Endothelial cell (in vitro differentiated cells): ENCODE measurements at regions not wholly inside any gene's neighbourhood (a gene's known extent, or its start where the extent isn't known, plus 50 kb on each side); places are given as distances from the start of the nearest gene placed in this dataset.

Source experiments
- DNase-seq: peaks from one replicate; pipeline ENCODE4 v3.0.0; 2021; ENCODE audit warnings: low spot score
- H3K27ac Mint-ChIP-seq: one replicate; pipeline ENCODE4 v1.8.0; 2021; ENCODE audit warnings: mixed read lengths, inconsistent platforms; ENCODE audit not compliant: unreplicated experiment
- H3K27me3 Mint-ChIP-seq: one replicate; pipeline ENCODE4 v1.8.0; 2021; ENCODE audit warnings: mild to moderate bottlenecking, moderate library complexity, mixed read lengths, inconsistent platforms; ENCODE audit not compliant: unreplicated experiment
- H3K36me3 Mint-ChIP-seq: one replicate; pipeline ENCODE4 v1.8.0; 2021; ENCODE audit warnings: mild to moderate bottlenecking, low read depth, mixed read lengths, inconsistent platforms; ENCODE audit not compliant: unreplicated experiment
- H3K4me1 Mint-ChIP-seq: one replicate; pipeline ENCODE4 v1.8.0; 2021; ENCODE audit warnings: mild to moderate bottlenecking, mixed read lengths, inconsistent platforms; ENCODE audit not compliant: unreplicated experiment
- H3K4me3 Mint-ChIP-seq: one replicate; pipeline ENCODE4 v1.8.0; 2021; ENCODE audit warnings: mild to moderate bottlenecking, mixed read lengths, inconsistent platforms; ENCODE audit not compliant: unreplicated experiment
- H3K9me3 Mint-ChIP-seq: one replicate; pipeline ENCODE4 v1.8.0; 2021; ENCODE audit warnings: mixed read lengths, inconsistent platforms; ENCODE audit not compliant: unreplicated experiment
- TF ChIP-seq, protein P1 (sequence below): fragments of 200-600 bp; sonication (generic); IDR thresholded peaks from one replicate; pipeline ENCODE4 v1.5.0; 2021; ENCODE audit warnings: antibody characterized with exemption; ENCODE audit not compliant: unreplicated experiment

GRCh38 chr6:154919806-154920205, 75.3 kb upstream of the TIAM2 start:
- TF ChIP-seq, protein P1, sequence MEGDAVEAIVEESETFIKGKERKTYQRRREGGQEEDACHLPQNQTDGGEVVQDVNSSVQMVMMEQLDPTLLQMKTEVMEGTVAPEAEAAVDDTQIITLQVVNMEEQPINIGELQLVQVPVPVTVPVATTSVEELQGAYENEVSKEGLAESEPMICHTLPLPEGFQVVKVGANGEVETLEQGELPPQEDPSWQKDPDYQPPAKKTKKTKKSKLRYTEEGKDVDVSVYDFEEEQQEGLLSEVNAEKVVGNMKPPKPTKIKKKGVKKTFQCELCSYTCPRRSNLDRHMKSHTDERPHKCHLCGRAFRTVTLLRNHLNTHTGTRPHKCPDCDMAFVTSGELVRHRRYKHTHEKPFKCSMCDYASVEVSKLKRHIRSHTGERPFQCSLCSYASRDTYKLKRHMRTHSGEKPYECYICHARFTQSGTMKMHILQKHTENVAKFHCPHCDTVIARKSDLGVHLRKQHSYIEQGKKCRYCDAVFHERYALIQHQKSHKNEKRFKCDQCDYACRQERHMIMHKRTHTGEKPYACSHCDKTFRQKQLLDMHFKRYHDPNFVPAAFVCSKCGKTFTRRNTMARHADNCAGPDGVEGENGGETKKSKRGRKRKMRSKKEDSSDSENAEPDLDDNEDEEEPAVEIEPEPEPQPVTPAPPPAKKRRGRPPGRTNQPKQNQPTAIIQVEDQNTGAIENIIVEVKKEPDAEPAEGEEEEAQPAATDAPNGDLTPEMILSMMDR, result no peak
- H3K4me1 Mint-ChIP-seq, result peaks cover 17% of the 10 kb centered on the region
- no peaks in the 10 kb centered on the region for H3K9me3 Mint-ChIP-seq
- peaks cover 4% of the 10 kb centered on the region for H3K27me3 Mint-ChIP-seq
- no peak overlapping the region for H3K27ac Mint-ChIP-seq
- no peak overlapping the region for H3K4me3 Mint-ChIP-seq
- no peak for DNase-seq
- H3K36me3 Mint-ChIP-seq, result no peaks in the 10 kb centered on the region

GRCh38 chr6:154920495-154921200, 74.5 kb upstream of the TIAM2 start:
- Mint-ChIP-seq H3K4me3 (no peak overlapping the region), H3K27me3 (peaks cover 4% of the 10 kb centered on the region), H3K27ac (no peak overlapping the region)

GRCh38 chr6:154921482-154921881, 73.6 kb upstream of the TIAM2 start:
- Mint-ChIP-seq H3K4me1 (peaks cover 17% of the 10 kb centered on the region), H3K4me3 (no peak overlapping the region), H3K36me3 (no peaks in the 10 kb centered on the region), H3K27me3 (peaks cover 4% of the 10 kb centered on the region), H3K27ac (peak overlapping the region; percentile 80), H3K9me3 (no peaks in the 10 kb centered on the region)
- TF ChIP-seq, protein P1, result no peak
- no peak for DNase-seq

More at GRCh38 chr6:154920495-154921200, 74.5 kb upstream of the TIAM2 start:
- no peak for DNase-seq
- TF ChIP-seq, protein P1, result no peak
- Mint-ChIP-seq H3K36me3 (no peaks in the 10 kb centered on the region), H3K9me3 (no peaks in the 10 kb centered on the region), H3K4me1 (peaks cover 17% of the 10 kb centered on the region)

GRCh38 chr6:154923199-154923869, 71.8 kb upstream of the TIAM2 start:
- TF ChIP-seq, protein P1, result no peak
- H3K27ac Mint-ChIP-seq, result no peak overlapping the region
- no peak for DNase-seq

GRCh38 chr6:154925130-154925529, 70.0 kb upstream of the TIAM2 start:
- DNase-seq, result no peak
- Mint-ChIP-seq H3K36me3 (no peaks in the 10 kb centered on the region), H3K27ac (no peak overlapping the region), H3K4me1 (peaks cover 23% of the 10 kb centered on the region), H3K9me3 (no peaks in the 10 kb centered on the region), H3K27me3 (peaks cover under 1% of the 10 kb centered on the region), H3K4me3 (no peak overlapping the region)
- TF ChIP-seq, protein P1, result no peak

More at GRCh38 chr6:154923199-154923869, 71.8 kb upstream of the TIAM2 start:
- no peaks in the 10 kb centered on the region for H3K9me3 Mint-ChIP-seq
- peaks cover 18% of the 10 kb centered on the region for H3K4me1 Mint-ChIP-seq
- H3K4me3 Mint-ChIP-seq, result no peak overlapping the region
- no peaks in the 10 kb centered on the region for H3K36me3 Mint-ChIP-seq
- H3K27me3 Mint-ChIP-seq, result peaks cover 2% of the 10 kb centered on the region
